Tibial artery (tissue), 4 donors: ENCODE measurements at regions not wholly inside any gene's neighbourhood (a gene's known extent, or its start where the extent isn't known, plus 50 kb on each side); places are given as distances from the start of the nearest gene placed in this dataset.
"Not testable (repeated sequence)": the region's sequence is repeated elsewhere in the genome, so short reads cannot be mapped to it uniquely, and the experiment has no call there.

ENCODE experiments used
- DNase-seq, 2 donors: peaks; one replicate each; pipeline ENCODE4 v3.0.0-alpha.2; 2019
- H3K27ac ChIP-seq, 2 donors: fragments of 200-600 bp; sonication (generic) in 1 of 2; 1 replicate in 1 of 2; 2 replicates in 1 of 2; pipeline ENCODE4 v1.5.1; 2018 to 2019; ENCODE audit warnings: mild to moderate bottlenecking in 1 of 2
- H3K27me3 ChIP-seq, 2 donors: fragments of 200-600 bp; sonication (generic) in 1 of 2; one replicate each; pipeline versions ENCODE4 v1.5.1 to v1.6.0; 2016 to 2019
- H3K36me3 ChIP-seq, 3 donors: fragments of 200-600 bp; sonication (generic) in 2 of 3; one replicate each; pipeline ENCODE4 v1.5.1; 2016 to 2019; ENCODE audit warnings: mild to moderate bottlenecking in 2 of 3
- H3K4me1 ChIP-seq, 4 donors: fragments of 200-600 bp; sonication (generic) in 2 of 4; 1 replicate in 3 of 4; 2 replicates in 1 of 4; pipeline ENCODE4 v1.5.1; 2016 to 2019
- H3K4me3 ChIP-seq, 2 donors: fragments of 200-600 bp; sonication (generic) in 1 of 2; 1 replicate in 1 of 2; 2 replicates in 1 of 2; pipeline ENCODE4 v1.5.1; 2018 to 2019; ENCODE audit warnings: mild to moderate bottlenecking in 2 of 2
- H3K9me3 ChIP-seq, 3 donors: fragments of 200-600 bp; sonication (generic) in 1 of 3; one replicate each; pipeline ENCODE4 v1.5.1; 2016 to 2019
- intact Hi-C: fragments of 100-400 bp; cut with DNase I; formaldehyde crosslinking; loops from one replicate; pipeline ENCODE4 v1.15.0; 2023; ENCODE audit warnings: low total_unique reads
- TF ChIP-seq, protein P1 (sequence below), 2 experiments: fragments of 200-600 bp in 1 of 2; fragments of 450-650 bp in 1 of 2; IDR thresholded peaks; one replicate each; pipeline ENCODE4 v1.5.1; 2017 to 2019; ENCODE audit warnings: antibody characterized with exemption in 2 of 2, mild to moderate bottlenecking in 1 of 2, moderate library complexity in 1 of 2

DNA sequence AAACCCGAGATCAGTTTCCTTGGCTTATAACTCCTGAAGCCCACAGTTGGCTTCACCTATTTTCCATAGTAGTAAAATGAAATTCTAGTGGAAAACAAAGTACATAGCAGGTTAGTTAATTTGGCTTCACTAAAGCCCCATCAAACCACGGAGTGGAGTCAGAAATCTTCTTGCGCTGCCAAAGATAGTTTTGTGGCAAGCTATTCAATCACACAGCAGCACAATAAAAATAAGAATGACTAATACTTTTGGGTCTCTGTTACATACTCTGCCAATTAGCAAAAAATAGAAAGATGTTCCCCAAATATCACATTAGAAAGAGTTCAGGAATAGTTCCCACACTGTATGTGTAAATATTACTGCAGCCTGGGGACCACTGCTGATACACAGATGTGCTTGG, 175.2 kb upstream of the NOL4 start:
- Histone ChIP-seq H3K27me3 (no peaks in the 10 kb centered on the region), H3K9me3 (no peaks in the 10 kb centered on the region), H3K4me1 (no peaks in the 10 kb centered on the region), H3K36me3 (no peaks in the 10 kb centered on the region), H3K27ac (no peak overlapping the region), H3K4me3 (no peak overlapping the region)
- intact Hi-C loops, result no loop called here
- TF ChIP-seq, protein P1, sequence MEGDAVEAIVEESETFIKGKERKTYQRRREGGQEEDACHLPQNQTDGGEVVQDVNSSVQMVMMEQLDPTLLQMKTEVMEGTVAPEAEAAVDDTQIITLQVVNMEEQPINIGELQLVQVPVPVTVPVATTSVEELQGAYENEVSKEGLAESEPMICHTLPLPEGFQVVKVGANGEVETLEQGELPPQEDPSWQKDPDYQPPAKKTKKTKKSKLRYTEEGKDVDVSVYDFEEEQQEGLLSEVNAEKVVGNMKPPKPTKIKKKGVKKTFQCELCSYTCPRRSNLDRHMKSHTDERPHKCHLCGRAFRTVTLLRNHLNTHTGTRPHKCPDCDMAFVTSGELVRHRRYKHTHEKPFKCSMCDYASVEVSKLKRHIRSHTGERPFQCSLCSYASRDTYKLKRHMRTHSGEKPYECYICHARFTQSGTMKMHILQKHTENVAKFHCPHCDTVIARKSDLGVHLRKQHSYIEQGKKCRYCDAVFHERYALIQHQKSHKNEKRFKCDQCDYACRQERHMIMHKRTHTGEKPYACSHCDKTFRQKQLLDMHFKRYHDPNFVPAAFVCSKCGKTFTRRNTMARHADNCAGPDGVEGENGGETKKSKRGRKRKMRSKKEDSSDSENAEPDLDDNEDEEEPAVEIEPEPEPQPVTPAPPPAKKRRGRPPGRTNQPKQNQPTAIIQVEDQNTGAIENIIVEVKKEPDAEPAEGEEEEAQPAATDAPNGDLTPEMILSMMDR (IDR thresholded peaks at IDR 0.05), result no peak
- no peak for DNase-seq

GRCh38 chr18:34400834-34401233, 176.1 kb upstream of the NOL4 start:
- Histone ChIP-seq H3K4me3 (no peak overlapping the region), H3K9me3 (no peaks in the 10 kb centered on the region), H3K27ac (no peak overlapping the region), H3K4me1 (no peaks in the 10 kb centered on the region), H3K27me3 (no peaks in the 10 kb centered on the region), H3K36me3 (no peaks in the 10 kb centered on the region)
- DNase-seq, result no peak
- intact Hi-C loops, result no loop called here
- TF ChIP-seq, protein P1 (IDR thresholded peaks at IDR 0.05), result no peak

DNA sequence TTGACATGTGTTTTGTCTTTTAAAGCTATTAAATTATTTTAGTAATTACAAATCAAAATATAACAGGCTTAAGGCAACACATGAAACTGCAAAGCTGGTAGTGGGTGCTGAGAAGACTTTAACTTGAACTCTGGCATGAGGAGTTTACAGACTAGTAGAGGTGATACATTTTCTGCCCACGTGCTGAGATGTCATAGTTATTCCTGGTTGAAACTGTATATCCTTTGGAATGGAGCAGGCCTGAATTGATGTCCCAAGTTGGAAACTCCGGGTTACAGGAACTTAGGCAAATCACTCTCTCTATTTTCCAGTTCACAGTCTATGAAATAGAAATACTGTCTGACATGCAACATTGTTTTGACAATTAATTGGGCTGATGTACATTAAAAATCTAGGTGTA, 177.1 kb upstream of the NOL4 start:
- H3K4me1 ChIP-seq, result no peaks in the 10 kb centered on the region
- no peak overlapping the region for H3K27ac ChIP-seq
- no peaks in the 10 kb centered on the region for H3K36me3 ChIP-seq
- no peak for DNase-seq
- TF ChIP-seq, protein P1 (IDR thresholded peaks at IDR 0.05), result no peak
- H3K27me3 ChIP-seq, result no peaks in the 10 kb centered on the region
- intact Hi-C loops, result no loop called here
- no peaks in the 10 kb centered on the region for H3K9me3 ChIP-seq
- H3K4me3 ChIP-seq, result no peak overlapping the region

GRCh38 chr18:34407471-34407870, 182.8 kb upstream of the NOL4 start:
- intact Hi-C loops, H3K4me1 ChIP-seq, H3K36me3 ChIP-seq, H3K27ac ChIP-seq, H3K27me3 ChIP-seq, DNase-seq, H3K4me3 ChIP-seq, H3K9me3 ChIP-seq: not testable (repeated sequence)

DNA sequence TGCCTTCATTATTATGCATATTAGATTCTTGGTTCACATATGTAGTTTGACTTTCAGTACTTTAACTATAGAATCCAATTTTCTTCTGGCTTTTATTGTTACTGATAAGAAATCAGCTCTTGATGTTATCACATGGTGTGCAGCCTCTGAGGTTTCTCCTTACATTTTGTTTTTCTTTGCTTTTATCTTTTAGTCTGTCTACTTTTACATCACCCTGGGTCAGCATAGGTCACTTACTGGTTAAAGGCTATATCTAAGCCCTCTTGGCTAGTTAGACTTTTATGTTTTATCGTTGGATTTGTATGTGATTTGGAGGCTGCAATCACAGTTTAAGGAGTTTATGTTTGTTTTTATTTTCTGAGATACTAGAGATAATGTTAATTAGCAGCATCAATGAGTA, 187.2 kb upstream of the NOL4 start:
- Histone ChIP-seq H3K4me1 (no peaks in the 10 kb centered on the region), H3K27ac (no peak overlapping the region), H3K27me3 (no peaks in the 10 kb centered on the region), H3K4me3 (no peak overlapping the region), H3K36me3 (no peaks in the 10 kb centered on the region), H3K9me3 (no peaks in the 10 kb centered on the region)
- TF ChIP-seq, protein P1 (IDR thresholded peaks at IDR 0.05), result no peak
- intact Hi-C loops, result loop anchor here (5.0 kb wide), 1 partner anchor 170 kb away; no protein-coding TSS in a partner anchor
- no peak for DNase-seq

DNA sequence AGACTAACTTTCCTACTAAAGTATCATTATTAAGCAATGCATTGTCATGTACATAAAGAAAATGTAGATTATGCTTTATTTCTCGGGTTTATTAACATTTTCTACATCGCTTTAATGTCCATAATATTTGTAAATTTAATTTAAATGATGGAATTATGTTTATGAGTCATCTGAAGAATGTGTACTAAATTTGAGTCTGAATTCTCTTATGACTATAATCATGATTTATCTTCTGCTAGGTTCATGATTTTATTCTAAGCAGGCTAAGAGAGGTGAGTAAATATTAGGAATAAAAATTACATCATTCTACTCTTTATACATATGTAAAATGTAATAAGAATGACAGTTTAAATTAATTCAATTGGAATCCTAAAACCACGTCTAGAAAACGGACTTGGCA, 206.3 kb upstream of the NOL4 start:
- Histone ChIP-seq H3K27ac (no peak overlapping the region), H3K27me3 (no peaks in the 10 kb centered on the region), H3K9me3 (no peaks in the 10 kb centered on the region), H3K4me3 (no peak overlapping the region), H3K36me3 (no peaks in the 10 kb centered on the region), H3K4me1 (no peaks in the 10 kb centered on the region)
- intact Hi-C loops, result no loop called here
- TF ChIP-seq, protein P1 (IDR thresholded peaks at IDR 0.05), result no peak
- DNase-seq, result no peak
